ENCODE measurements at regions not wholly inside any gene's neighbourhood (a gene's known extent, or its start where the extent isn't known, plus 50 kb on each side); places are given as distances from the start of the nearest gene placed in this dataset.

- no peaks in the 10 kb centered on the region for H3K9me3 ChIP-seq (ENCODE audit: control insufficient read depth in 1 of 2, low read length in 2 of 2)
- no peaks in the 10 kb centered on the region for H3K4me1 ChIP-seq (ENCODE audit: insufficient read depth, low read length)
- Mint-ChIP-seq H3K36me3 (no peaks in the 10 kb centered on the region), H3K9me3 (peaks cover 0 to 11% (median 5%) of the 10 kb centered on the region in 8 donors), H3K4me1 (no peaks in the 10 kb centered on the region), H3K27ac (no peak overlapping the region), H3K4me3 (no peak overlapping the region), H3K27me3 (no peaks in the 10 kb centered on the region)
- H3K27me3 ChIP-seq (ENCODE audit: insufficient read depth, low read length) = no peaks in the 10 kb centered on the region
- CTCF ChIA-PET (ENCODE audit: partially characterized antibody) = no interaction called here
- H3K27ac ChIP-seq (ENCODE audit: low read depth, low read length) = no peak overlapping the region
- DNase-seq = no peak
- H3K4me3 ChIP-seq (ENCODE audit: low read length in 2 of 2) = no peak overlapping the region
- no peaks in the 10 kb centered on the region for H3K36me3 ChIP-seq (ENCODE audit: insufficient read depth, low read length)
- POLR2A ChIA-PET (ENCODE audit: partially characterized antibody) = no interaction called here
- intact Hi-C loops (cut with micrococcal nuclease) = no loop called here
These were observed 721.5 kb downstream of the SEMA5A start for GRCh38 chr5:8824371-8824770.

GRCh38 chr5:8825139-8825757, 720.6 kb downstream of the SEMA5A start:
- no peaks in the 10 kb centered on the region for H3K9me3 ChIP-seq (ENCODE audit: control insufficient read depth in 1 of 2, low read length in 2 of 2)
- no peaks in the 10 kb centered on the region for H3K36me3 ChIP-seq (ENCODE audit: insufficient read depth, low read length)
- peaks cover 0 to 11% (median 8%) of the 10 kb centered on the region in 8 donors for H3K9me3 Mint-ChIP-seq
- H3K27me3 Mint-ChIP-seq = no peaks in the 10 kb centered on the region
- no peak overlapping the region for H3K27ac ChIP-seq (ENCODE audit: low read depth, low read length)
- ChIA-PET CTCF (ENCODE audit: partially characterized antibody) (no interaction called here), POLR2A (ENCODE audit: partially characterized antibody) (no interaction called here)
- DNase-seq = no peak
- no peak overlapping the region for H3K4me3 ChIP-seq (ENCODE audit: low read length in 2 of 2)
- no peak overlapping the region for H3K27ac Mint-ChIP-seq
- no peaks in the 10 kb centered on the region for H3K27me3 ChIP-seq (ENCODE audit: insufficient read depth, low read length)
- intact Hi-C loops (cut with micrococcal nuclease) = no loop called here
- no peaks in the 10 kb centered on the region for H3K4me1 Mint-ChIP-seq
- H3K4me1 ChIP-seq (ENCODE audit: insufficient read depth, low read length) = no peaks in the 10 kb centered on the region
- no peak overlapping the region for H3K4me3 Mint-ChIP-seq
- no peaks in the 10 kb centered on the region for H3K36me3 Mint-ChIP-seq

- no peaks in the 10 kb centered on the region for H3K36me3 Mint-ChIP-seq
- H3K9me3 Mint-ChIP-seq = peaks cover 0 to 12% (median 8%) of the 10 kb centered on the region in 8 donors
- no peaks in the 10 kb centered on the region for H3K4me1 ChIP-seq (ENCODE audit: insufficient read depth, low read length)
- no peak overlapping the region for H3K27ac ChIP-seq (ENCODE audit: low read depth, low read length)
- no peaks in the 10 kb centered on the region for H3K36me3 ChIP-seq (ENCODE audit: insufficient read depth, low read length)
- no peak for DNase-seq
- ChIA-PET CTCF (ENCODE audit: partially characterized antibody) (no interaction called here), POLR2A (ENCODE audit: partially characterized antibody) (no interaction called here)
- no peak overlapping the region for H3K4me3 Mint-ChIP-seq
- no peak overlapping the region for H3K4me3 ChIP-seq (ENCODE audit: low read length in 2 of 2)
- no peaks in the 10 kb centered on the region for H3K27me3 ChIP-seq (ENCODE audit: insufficient read depth, low read length)
- H3K27ac Mint-ChIP-seq = no peak overlapping the region
- intact Hi-C loops (cut with micrococcal nuclease) = no loop called here
- no peaks in the 10 kb centered on the region for H3K4me1 Mint-ChIP-seq
- no peaks in the 10 kb centered on the region for H3K9me3 ChIP-seq (ENCODE audit: control insufficient read depth in 1 of 2, low read length in 2 of 2)
- no peaks in the 10 kb centered on the region for H3K27me3 Mint-ChIP-seq
These were observed 719.4 kb downstream of the SEMA5A start for GRCh38 chr5:8826508-8826907.

- no peaks in the 10 kb centered on the region for H3K27me3 Mint-ChIP-seq
- no peaks in the 10 kb centered on the region for H3K4me1 Mint-ChIP-seq
- no peak overlapping the region for H3K4me3 Mint-ChIP-seq
- Histone ChIP-seq H3K36me3 (ENCODE audit: insufficient read depth, low read length) (no peaks in the 10 kb centered on the region), H3K4me1 (ENCODE audit: insufficient read depth, low read length) (no peaks in the 10 kb centered on the region), H3K4me3 (ENCODE audit: low read length in 2 of 2) (no peak overlapping the region), H3K9me3 (ENCODE audit: control insufficient read depth in 1 of 2, low read length in 2 of 2) (no peaks in the 10 kb centered on the region), H3K27me3 (ENCODE audit: insufficient read depth, low read length) (no peaks in the 10 kb centered on the region), H3K27ac (ENCODE audit: low read depth, low read length) (no peak overlapping the region)
- intact Hi-C loops (cut with micrococcal nuclease) = no loop called here
- ChIA-PET POLR2A (ENCODE audit: partially characterized antibody) (no interaction called here), CTCF (ENCODE audit: partially characterized antibody) (no interaction called here)
- DNase-seq = no peak
- H3K9me3 Mint-ChIP-seq = peaks cover 0 to 9% (median 5%) of the 10 kb centered on the region in 8 donors
- H3K36me3 Mint-ChIP-seq = no peaks in the 10 kb centered on the region
- no peak overlapping the region for H3K27ac Mint-ChIP-seq
These were observed 718.2 kb downstream of the SEMA5A start for GRCh38 chr5:8827696-8828095.

- Mint-ChIP-seq H3K27me3 (no peaks in the 10 kb centered on the region), H3K4me3 (no peak overlapping the region), H3K4me1 (no peaks in the 10 kb centered on the region), H3K36me3 (no peaks in the 10 kb centered on the region), H3K9me3 (peaks cover 0 to 9% (median 4%) of the 10 kb centered on the region in 8 donors), H3K27ac (no peak overlapping the region)
- intact Hi-C loops (cut with micrococcal nuclease) = no loop called here
- ChIA-PET CTCF (ENCODE audit: partially characterized antibody) (no interaction called here), POLR2A (ENCODE audit: partially characterized antibody) (no interaction called here)
- H3K27ac ChIP-seq (ENCODE audit: low read depth, low read length) = no peak overlapping the region
- no peaks in the 10 kb centered on the region for H3K27me3 ChIP-seq (ENCODE audit: insufficient read depth, low read length)
- H3K9me3 ChIP-seq (ENCODE audit: control insufficient read depth in 1 of 2, low read length in 2 of 2) = no peaks in the 10 kb centered on the region
- no peak overlapping the region for H3K4me3 ChIP-seq (ENCODE audit: low read length in 2 of 2)
- DNase-seq = no peak
- no peaks in the 10 kb centered on the region for H3K36me3 ChIP-seq (ENCODE audit: insufficient read depth, low read length)
- no peaks in the 10 kb centered on the region for H3K4me1 ChIP-seq (ENCODE audit: insufficient read depth, low read length)
These were observed 717.1 kb downstream of the SEMA5A start for GRCh38 chr5:8828596-8829322.

GRCh38 chr5:8829323-8830029, 716.4 kb downstream of the SEMA5A start:
- intact Hi-C loops (cut with micrococcal nuclease) = loop anchor here (5.0 kb wide), 1 partner anchor 858 kb away; no protein-coding TSS in a partner anchor
- ChIA-PET CTCF (ENCODE audit: partially characterized antibody) (no interaction called here), POLR2A (ENCODE audit: partially characterized antibody) (no interaction called here)
- no peaks in the 10 kb centered on the region for H3K27me3 Mint-ChIP-seq
- no peaks in the 10 kb centered on the region for H3K4me1 Mint-ChIP-seq
- no peaks in the 10 kb centered on the region for H3K36me3 Mint-ChIP-seq
- H3K9me3 Mint-ChIP-seq = peaks cover 0 to 9% (median 5%) of the 10 kb centered on the region in 8 donors
- Histone ChIP-seq H3K27me3 (ENCODE audit: insufficient read depth, low read length) (no peaks in the 10 kb centered on the region), H3K36me3 (ENCODE audit: insufficient read depth, low read length) (no peaks in the 10 kb centered on the region), H3K9me3 (ENCODE audit: control insufficient read depth in 1 of 2, low read length in 2 of 2) (no peaks in the 10 kb centered on the region), H3K4me3 (ENCODE audit: low read length in 2 of 2) (no peak overlapping the region), H3K4me1 (ENCODE audit: insufficient read depth, low read length) (no peaks in the 10 kb centered on the region), H3K27ac (ENCODE audit: low read depth, low read length) (no peak overlapping the region)
- no peak overlapping the region for H3K4me3 Mint-ChIP-seq
- H3K27ac Mint-ChIP-seq = no peak overlapping the region
- no peak for DNase-seq

GRCh38 chr5:8831251-8831650, 714.6 kb downstream of the SEMA5A start:
- Mint-ChIP-seq H3K4me1 (no peaks in the 10 kb centered on the region), H3K4me3 (no peak overlapping the region), H3K9me3 (peaks cover 0 to 8% (median 5%) of the 10 kb centered on the region in 8 donors), H3K27ac (no peak overlapping the region), H3K36me3 (no peaks in the 10 kb centered on the region), H3K27me3 (no peaks in the 10 kb centered on the region)
- no peaks in the 10 kb centered on the region for H3K4me1 ChIP-seq (ENCODE audit: insufficient read depth, low read length)
- DNase-seq = no peak
- no peaks in the 10 kb centered on the region for H3K9me3 ChIP-seq (ENCODE audit: control insufficient read depth in 1 of 2, low read length in 2 of 2)
- no peak overlapping the region for H3K4me3 ChIP-seq (ENCODE audit: low read length in 2 of 2)
- ChIA-PET CTCF (ENCODE audit: partially characterized antibody) (no interaction called here), POLR2A (ENCODE audit: partially characterized antibody) (no interaction called here)
- intact Hi-C loops (cut with micrococcal nuclease) = loop anchor here (5.0 kb wide), 1 partner anchor 856 kb away; no protein-coding TSS in a partner anchor
- H3K27ac ChIP-seq (ENCODE audit: low read depth, low read length) = no peak overlapping the region
- H3K36me3 ChIP-seq (ENCODE audit: insufficient read depth, low read length) = no peaks in the 10 kb centered on the region
- H3K27me3 ChIP-seq (ENCODE audit: insufficient read depth, low read length) = no peaks in the 10 kb centered on the region

Data from CD4-positive, alpha-beta memory T cell (primary cell).